WTC11 (cell line): ENCODE measurements at regions not wholly inside any gene's neighbourhood (a gene's known extent, or its start where the extent isn't known, plus 50 kb on each side); places are given as distances from the start of the nearest gene placed in this dataset.
"Not testable (repeated sequence)": the region's sequence is repeated elsewhere in the genome, so short reads cannot be mapped to it uniquely, and the experiment has no call there.

ENCODE experiments used
- CREB1 ChIP-seq: sonication (generic); formaldehyde crosslinking; IDR thresholded peaks from 2 replicates; pipeline ENCODE4 v1.8.0; 2023; ENCODE audit warnings: mild to moderate bottlenecking, missing genetic modification reagents
- MYBL2 ChIP-seq: sonication (generic); formaldehyde crosslinking; IDR thresholded peaks from 2 replicates; pipeline ENCODE4 v1.8.1; 2023; ENCODE audit warnings: mild to moderate bottlenecking, moderate library complexity, missing genetic modification reagents
- NFYB ChIP-seq: sonication (generic); formaldehyde crosslinking; conservative IDR thresholded peaks from 2 replicates; pipeline ENCODE4 v1.8.0; 2022; ENCODE audit warnings: low read depth, missing genetic modification reagents
- RORB ChIP-seq: fragments of 250-450 bp; sonication (Bioruptor Pico); IDR thresholded peaks from 2 replicates; pipeline ENCODE4 v1.9.0; 2021; ENCODE audit warnings: mild to moderate bottlenecking
- SP1 ChIP-seq: sonication (generic); formaldehyde crosslinking; conservative IDR thresholded peaks from 2 replicates; pipeline ENCODE4 v1.8.1; 2022; ENCODE audit warnings: missing genetic modification reagents
- TCF7 ChIP-seq: sonication (generic); formaldehyde crosslinking; IDR thresholded peaks from 2 replicates; pipeline ENCODE4 v1.8.0; 2022; ENCODE audit warnings: mild to moderate bottlenecking, low read depth, missing genetic modification reagents, moderate library complexity
- ZNF263 ChIP-seq: sonication (generic); formaldehyde crosslinking; IDR thresholded peaks from 2 replicates; pipeline ENCODE4 v1.8.1; 2022; ENCODE audit warnings: low read depth, mild to moderate bottlenecking, moderate library complexity, missing genetic modification reagents
- TF ChIP-seq, protein P1 (sequence below): sonication (generic); formaldehyde crosslinking; IDR thresholded peaks from 2 replicates; pipeline ENCODE4 v1.8.0; 2022; ENCODE audit warnings: mild to moderate bottlenecking, missing genetic modification reagents
- TF ChIP-seq, protein P2 (sequence below): fragments of 200-600 bp; IDR thresholded peaks from 2 replicates; pipeline ENCODE4 v1.8.0; 2022; ENCODE audit warnings: antibody characterized with exemption
- TF ChIP-seq, protein P3 (sequence below): sonication (generic); formaldehyde crosslinking; IDR thresholded peaks from 2 replicates; pipeline ENCODE4 v1.8.1; 2023; ENCODE audit warnings: mild to moderate bottlenecking, missing genetic modification reagents
- TF ChIP-seq, protein P4 (sequence below): sonication (generic); formaldehyde crosslinking; IDR thresholded peaks from 2 replicates; pipeline ENCODE4 v1.8.1; 2022; ENCODE audit warnings: low read depth, mild to moderate bottlenecking, moderate library complexity, missing genetic modification reagents, borderline replicate concordance
- TF ChIP-seq, protein P5 (sequence below): sonication (generic); formaldehyde crosslinking; IDR thresholded peaks from 2 replicates; pipeline ENCODE4 v1.8.1; 2023; ENCODE audit warnings: mild to moderate bottlenecking, moderate library complexity, missing genetic modification reagents
- TF ChIP-seq, protein P6 (sequence below): sonication (generic); formaldehyde crosslinking; IDR thresholded peaks from 2 replicates; pipeline ENCODE4 v1.8.0; 2022; ENCODE audit warnings: mild to moderate bottlenecking, missing genetic modification reagents
- TF ChIP-seq, protein P7 (sequence below): sonication (generic); formaldehyde crosslinking; IDR thresholded peaks from 2 replicates; pipeline ENCODE4 v1.8.1; 2022; ENCODE audit warnings: low read depth, missing genetic modification reagents, borderline replicate concordance

DNA sequence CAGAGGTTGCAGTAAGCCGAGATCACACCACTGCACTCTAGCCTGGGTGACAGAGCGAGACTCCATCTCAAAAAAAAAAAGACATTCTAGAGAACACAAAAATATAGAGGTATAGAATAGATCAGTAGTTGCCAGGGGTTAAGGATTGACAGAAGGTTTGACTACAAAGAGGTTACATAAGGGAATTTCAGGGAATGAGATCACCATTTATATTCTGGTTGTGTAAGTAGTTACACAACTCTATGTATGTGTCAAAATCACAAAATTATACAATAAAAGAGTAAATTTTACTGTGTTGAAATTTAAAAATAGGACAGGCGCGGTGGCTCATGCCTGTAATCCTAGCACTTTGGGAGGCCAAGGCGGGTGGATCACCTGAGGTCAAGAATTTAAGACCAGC, 119.9 kb upstream of the SLC44A1 start:
- TF ChIP-seq, protein P1, sequence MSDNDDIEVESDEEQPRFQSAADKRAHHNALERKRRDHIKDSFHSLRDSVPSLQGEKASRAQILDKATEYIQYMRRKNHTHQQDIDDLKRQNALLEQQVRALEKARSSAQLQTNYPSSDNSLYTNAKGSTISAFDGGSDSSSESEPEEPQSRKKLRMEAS (CRISPR knock-in tag) = not testable (repeated sequence)
- TF ChIP-seq, protein P2, sequence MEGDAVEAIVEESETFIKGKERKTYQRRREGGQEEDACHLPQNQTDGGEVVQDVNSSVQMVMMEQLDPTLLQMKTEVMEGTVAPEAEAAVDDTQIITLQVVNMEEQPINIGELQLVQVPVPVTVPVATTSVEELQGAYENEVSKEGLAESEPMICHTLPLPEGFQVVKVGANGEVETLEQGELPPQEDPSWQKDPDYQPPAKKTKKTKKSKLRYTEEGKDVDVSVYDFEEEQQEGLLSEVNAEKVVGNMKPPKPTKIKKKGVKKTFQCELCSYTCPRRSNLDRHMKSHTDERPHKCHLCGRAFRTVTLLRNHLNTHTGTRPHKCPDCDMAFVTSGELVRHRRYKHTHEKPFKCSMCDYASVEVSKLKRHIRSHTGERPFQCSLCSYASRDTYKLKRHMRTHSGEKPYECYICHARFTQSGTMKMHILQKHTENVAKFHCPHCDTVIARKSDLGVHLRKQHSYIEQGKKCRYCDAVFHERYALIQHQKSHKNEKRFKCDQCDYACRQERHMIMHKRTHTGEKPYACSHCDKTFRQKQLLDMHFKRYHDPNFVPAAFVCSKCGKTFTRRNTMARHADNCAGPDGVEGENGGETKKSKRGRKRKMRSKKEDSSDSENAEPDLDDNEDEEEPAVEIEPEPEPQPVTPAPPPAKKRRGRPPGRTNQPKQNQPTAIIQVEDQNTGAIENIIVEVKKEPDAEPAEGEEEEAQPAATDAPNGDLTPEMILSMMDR = not testable (repeated sequence)
- not testable (repeated sequence) for TF ChIP-seq MYBL2 (CRISPR knock-in tag); CREB1 (CRISPR knock-in tag); TCF7 (CRISPR knock-in tag); RORB (CRISPR knock-in tag); SP1 (CRISPR knock-in tag); NFYB; ZNF263 (CRISPR knock-in tag)
- TF ChIP-seq, protein P3, sequence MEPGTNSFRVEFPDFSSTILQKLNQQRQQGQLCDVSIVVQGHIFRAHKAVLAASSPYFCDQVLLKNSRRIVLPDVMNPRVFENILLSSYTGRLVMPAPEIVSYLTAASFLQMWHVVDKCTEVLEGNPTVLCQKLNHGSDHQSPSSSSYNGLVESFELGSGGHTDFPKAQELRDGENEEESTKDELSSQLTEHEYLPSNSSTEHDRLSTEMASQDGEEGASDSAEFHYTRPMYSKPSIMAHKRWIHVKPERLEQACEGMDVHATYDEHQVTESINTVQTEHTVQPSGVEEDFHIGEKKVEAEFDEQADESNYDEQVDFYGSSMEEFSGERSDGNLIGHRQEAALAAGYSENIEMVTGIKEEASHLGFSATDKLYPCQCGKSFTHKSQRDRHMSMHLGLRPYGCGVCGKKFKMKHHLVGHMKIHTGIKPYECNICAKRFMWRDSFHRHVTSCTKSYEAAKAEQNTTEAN = not testable (repeated sequence)
- TF ChIP-seq, protein P4, sequence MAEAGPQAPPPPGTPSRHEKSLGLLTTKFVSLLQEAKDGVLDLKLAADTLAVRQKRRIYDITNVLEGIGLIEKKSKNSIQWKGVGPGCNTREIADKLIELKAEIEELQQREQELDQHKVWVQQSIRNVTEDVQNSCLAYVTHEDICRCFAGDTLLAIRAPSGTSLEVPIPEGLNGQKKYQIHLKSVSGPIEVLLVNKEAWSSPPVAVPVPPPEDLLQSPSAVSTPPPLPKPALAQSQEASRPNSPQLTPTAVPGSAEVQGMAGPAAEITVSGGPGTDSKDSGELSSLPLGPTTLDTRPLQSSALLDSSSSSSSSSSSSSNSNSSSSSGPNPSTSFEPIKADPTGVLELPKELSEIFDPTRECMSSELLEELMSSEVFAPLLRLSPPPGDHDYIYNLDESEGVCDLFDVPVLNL (CRISPR knock-in tag) = not testable (repeated sequence)
- TF ChIP-seq, protein P5, sequence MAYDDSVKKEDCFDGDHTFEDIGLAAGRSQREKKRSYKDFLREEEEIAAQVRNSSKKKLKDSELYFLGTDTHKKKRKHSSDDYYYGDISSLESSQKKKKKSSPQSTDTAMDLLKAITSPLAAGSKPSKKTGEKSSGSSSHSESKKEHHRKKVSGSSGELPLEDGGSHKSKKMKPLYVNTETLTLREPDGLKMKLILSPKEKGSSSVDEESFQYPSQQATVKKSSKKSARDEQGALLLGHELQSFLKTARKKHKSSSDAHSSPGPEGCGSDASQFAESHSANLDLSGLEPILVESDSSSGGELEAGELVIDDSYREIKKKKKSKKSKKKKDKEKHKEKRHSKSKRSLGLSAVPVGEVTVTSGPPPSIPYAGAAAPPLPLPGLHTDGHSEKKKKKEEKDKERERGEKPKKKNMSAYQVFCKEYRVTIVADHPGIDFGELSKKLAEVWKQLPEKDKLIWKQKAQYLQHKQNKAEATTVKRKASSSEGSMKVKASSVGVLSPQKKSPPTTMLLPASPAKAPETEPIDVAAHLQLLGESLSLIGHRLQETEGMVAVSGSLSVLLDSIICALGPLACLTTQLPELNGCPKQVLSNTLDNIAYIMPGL (CRISPR knock-in tag) = not testable (repeated sequence)
- TF ChIP-seq, protein P6, sequence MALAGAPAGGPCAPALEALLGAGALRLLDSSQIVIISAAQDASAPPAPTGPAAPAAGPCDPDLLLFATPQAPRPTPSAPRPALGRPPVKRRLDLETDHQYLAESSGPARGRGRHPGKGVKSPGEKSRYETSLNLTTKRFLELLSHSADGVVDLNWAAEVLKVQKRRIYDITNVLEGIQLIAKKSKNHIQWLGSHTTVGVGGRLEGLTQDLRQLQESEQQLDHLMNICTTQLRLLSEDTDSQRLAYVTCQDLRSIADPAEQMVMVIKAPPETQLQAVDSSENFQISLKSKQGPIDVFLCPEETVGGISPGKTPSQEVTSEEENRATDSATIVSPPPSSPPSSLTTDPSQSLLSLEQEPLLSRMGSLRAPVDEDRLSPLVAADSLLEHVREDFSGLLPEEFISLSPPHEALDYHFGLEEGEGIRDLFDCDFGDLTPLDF (CRISPR knock-in tag) = not testable (repeated sequence)
- TF ChIP-seq, protein P7, sequence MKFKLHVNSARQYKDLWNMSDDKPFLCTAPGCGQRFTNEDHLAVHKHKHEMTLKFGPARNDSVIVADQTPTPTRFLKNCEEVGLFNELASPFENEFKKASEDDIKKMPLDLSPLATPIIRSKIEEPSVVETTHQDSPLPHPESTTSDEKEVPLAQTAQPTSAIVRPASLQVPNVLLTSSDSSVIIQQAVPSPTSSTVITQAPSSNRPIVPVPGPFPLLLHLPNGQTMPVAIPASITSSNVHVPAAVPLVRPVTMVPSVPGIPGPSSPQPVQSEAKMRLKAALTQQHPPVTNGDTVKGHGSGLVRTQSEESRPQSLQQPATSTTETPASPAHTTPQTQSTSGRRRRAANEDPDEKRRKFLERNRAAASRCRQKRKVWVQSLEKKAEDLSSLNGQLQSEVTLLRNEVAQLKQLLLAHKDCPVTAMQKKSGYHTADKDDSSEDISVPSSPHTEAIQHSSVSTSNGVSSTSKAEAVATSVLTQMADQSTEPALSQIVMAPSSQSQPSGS (CRISPR knock-in tag) = not testable (repeated sequence)
